ENCODE measurements at regions not wholly inside any gene's neighbourhood (a gene's known extent, or its start where the extent isn't known, plus 50 kb on each side); places are given as distances from the start of the nearest gene placed in this dataset.

DNA sequence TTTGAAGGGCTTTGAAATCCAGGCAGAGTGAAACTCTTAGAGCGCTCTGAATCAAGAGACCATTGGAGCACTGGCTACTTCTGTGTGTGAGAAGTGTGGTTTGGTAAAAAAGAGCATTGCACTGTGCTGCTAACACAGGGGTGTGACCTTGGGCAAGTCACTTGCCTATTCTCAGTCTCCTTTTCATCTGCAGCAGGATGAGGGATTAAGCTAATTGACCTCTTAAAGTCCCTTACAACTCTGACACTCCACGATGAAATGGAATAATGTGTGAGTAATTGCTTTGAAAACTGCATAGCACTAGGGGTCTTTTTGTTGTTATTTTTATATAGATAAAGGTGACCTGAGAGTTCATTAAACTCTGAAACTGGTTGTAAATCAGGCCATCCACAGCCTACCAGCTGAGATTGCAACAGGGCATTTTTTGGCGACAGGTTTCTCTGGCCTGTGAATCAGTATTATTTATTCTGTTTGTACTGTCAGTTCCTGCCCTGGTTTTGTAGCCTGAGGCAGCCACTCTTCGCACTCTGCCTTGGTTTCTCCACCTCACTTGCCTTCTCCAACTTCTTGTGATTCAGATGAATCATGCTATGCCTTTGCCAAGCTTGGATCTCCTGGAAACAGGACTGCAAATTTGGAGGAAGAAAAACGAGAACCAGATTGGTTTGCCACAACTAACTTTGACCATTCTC, 159.9 kb upstream of the PARP11 start:
- TF ChIP-seq GLI2 (tag by site-specific recombination; IDR thresholded peaks at IDR 0.05; ENCODE audit: borderline replicate concordance, low read depth) = no peak
- TF ChIP-seq KLF7 (tag by site-specific recombination; IDR thresholded peaks at IDR 0.05; ENCODE audit: borderline replicate concordance) = no peak
